CD4-positive, alpha-beta T cell treated with Interleukin-21 for 1 hour (primary cell): ENCODE measurements at regions not wholly inside any gene's neighbourhood (a gene's known extent, or its start where the extent isn't known, plus 50 kb on each side); places are given as distances from the start of the nearest gene placed in this dataset.
"Not testable (repeated sequence)": the region's sequence is repeated elsewhere in the genome, so short reads cannot be mapped to it uniquely, and the experiment has no call there.

Experiments used
- DNase-seq: peaks from one replicate; pipeline ENCODE4 v3.0.0-alpha.2; 2020

GRCh38 chr16:58815181-58815888 is 81.2 kb upstream of the GOT2 start:
- DNase-seq: no peak

GRCh38 chr16:58814348-58814801 is 80.3 kb upstream of the GOT2 start:
- peak; percentile 22 for DNase-seq

DNA sequence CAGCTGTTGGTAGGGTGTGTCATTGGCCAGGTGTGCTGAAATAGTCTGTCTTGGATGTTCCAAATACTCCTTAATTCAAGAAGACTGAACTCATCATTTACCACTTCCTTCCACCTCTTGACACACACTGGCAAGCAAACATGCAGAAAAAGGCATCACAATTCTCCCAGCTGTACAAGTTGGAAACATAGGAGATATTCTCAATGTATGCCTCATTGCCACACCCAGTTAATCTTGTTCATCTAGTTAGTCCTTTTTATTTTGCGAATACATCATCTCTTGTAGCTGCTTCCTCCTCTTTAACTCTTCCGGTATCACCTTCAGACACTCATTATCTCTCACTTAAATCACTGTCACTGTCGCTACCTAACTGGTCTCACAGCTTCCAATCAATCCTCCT is 75.1 kb upstream of the GOT2 start:
- DNase-seq: no peak

DNA sequence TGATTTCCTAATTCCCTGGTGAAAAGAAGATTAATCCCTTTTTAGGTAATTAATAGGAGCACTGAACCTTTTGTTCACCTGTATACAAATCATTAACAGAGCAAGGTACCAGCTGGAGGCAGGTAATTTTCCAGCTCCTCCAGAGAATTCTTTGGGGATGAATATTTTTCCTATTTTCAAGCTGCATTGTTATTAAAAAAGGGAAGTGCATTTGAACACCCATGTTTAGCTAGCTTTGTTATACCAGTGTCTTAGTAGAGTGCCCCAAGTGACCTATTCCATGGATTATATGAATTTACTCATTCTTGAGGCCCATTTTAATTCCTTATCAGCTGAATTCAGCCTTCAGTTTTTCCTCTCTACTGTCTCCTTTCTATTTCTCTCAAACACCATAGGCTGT is 73.2 kb upstream of the GOT2 start:
- DNase-seq: no peak

DNA sequence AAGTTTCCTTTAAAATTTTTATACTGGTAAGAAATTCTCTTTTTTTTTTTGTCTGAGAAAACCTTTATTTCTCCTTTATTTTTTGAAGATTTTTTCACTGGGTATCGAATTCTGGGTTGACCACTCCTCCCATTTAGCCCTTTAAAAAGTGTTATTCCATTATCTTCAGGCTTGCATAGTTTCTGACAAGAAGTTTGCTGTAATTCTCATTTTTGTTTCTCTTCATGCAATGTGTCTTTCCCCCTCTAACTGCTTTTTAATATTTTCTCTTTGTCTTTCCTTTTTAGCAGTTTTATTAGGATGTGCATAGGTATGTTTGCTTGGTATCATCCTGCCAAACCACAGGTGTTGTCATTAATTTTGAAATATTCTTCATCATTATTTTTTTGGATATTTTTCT is 67.7 kb upstream of the GOT2 start:
- DNase-seq: no peak

- no peak for DNase-seq
These were observed 63.2 kb upstream of the GOT2 start for GRCh38 chr16:58797137-58797801.

GRCh38 chr16:58793366-58793765 is 59.2 kb upstream of the GOT2 start:
- no peak for DNase-seq

DNA sequence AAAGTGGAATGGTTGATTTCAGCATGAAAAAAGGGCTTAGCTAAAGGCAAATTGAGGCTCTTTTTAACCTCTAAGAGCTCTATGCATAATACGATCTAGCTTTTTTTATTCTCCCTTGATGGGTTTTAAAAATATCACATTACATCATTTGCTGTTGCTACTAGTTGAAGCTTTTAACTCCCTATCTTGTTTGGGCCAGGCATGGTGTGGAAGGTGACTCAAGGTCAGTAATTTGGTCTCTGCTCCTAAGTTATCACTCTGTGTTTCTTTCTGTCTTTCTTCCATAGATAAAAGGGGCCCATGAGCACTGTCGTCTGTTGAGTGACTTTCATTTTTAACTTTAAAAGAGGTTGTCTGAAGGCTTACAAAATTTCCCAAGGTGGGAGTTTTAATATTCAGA is 58.1 kb upstream of the GOT2 start:
- no peak for DNase-seq

- DNase-seq: not testable (repeated sequence)
These were observed 56.9 kb upstream of the GOT2 start for GRCh38 chr16:58790816-58791557.

DNA sequence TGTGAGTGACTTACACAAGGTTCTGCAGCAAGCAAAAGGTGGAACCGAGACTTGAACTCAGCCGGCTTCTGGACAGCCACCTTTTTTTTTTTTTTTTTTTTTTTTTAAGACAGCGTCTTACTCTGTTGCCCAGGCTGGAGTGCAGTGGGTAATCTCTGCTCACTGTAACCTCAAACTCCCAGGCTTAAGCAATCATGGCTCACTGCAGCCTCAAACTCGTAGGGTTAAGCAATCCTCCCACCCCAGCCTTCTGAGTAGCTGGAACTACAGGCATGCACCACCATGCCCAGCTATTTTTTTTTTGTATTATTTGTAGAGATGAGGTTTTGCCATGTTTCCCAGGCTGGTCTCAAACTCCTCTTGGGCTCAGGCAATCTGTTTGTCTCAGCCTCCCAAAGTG is 55.2 kb upstream of the GOT2 start:
- DNase-seq: no peak
